Epithelial cell of proximal tubule (primary cell): ENCODE measurements at regions not wholly inside any gene's neighbourhood (a gene's known extent, or its start where the extent isn't known, plus 50 kb on each side); places are given as distances from the start of the nearest gene placed in this dataset.

Experiments used
- DNase-seq: peaks from one replicate; pipeline ENCODE4 v3.0.0-alpha.2; 2011; ENCODE audit warnings: low read depth
- H3K4me3 ChIP-seq: 2 replicates; pipeline ENCODE4 v1.5.1; 2011; ENCODE audit warnings: low read depth, mild to moderate bottlenecking, low read length
- CTCF ChIP-seq: conservative IDR thresholded peaks from 2 replicates; pipeline ENCODE4 v1.5.1; 2012; ENCODE audit warnings: low read depth, mild to moderate bottlenecking, low read length

- no peak for TF ChIP-seq CTCF
- DNase-seq: no peak
- no peak overlapping the region for H3K4me3 ChIP-seq
These were observed 386.8 kb downstream of the INSC start for GRCh38 chr11:15501566-15501965.

- no peak overlapping the region for H3K4me3 ChIP-seq
- no peak for DNase-seq
- no peak for TF ChIP-seq CTCF
These were observed 390.4 kb downstream of the INSC start for GRCh38 chr11:15505155-15505554.

GRCh38 chr11:15507592-15507991 lies 392.9 kb downstream of the INSC start:
- no peak for DNase-seq
- TF ChIP-seq CTCF: no peak
- no peak overlapping the region for H3K4me3 ChIP-seq

GRCh38 chr11:15509082-15509481 lies 394.4 kb downstream of the INSC start:
- TF ChIP-seq CTCF: no peak
- no peak for DNase-seq
- no peak overlapping the region for H3K4me3 ChIP-seq

GRCh38 chr11:15519124-15519791 lies 404.5 kb downstream of the INSC start:
- no peak overlapping the region for H3K4me3 ChIP-seq
- TF ChIP-seq CTCF: no peak
- DNase-seq: no peak

GRCh38 chr11:15519911-15520310 lies 405.2 kb downstream of the INSC start:
- H3K4me3 ChIP-seq: no peak overlapping the region
- TF ChIP-seq CTCF: no peak
- DNase-seq: no peak

GRCh38 chr11:15523543-15523942 lies 408.8 kb downstream of the INSC start:
- no peak for TF ChIP-seq CTCF
- no peak for DNase-seq
- H3K4me3 ChIP-seq: no peak overlapping the region
